ENCODE measurements at regions not wholly inside any gene's neighbourhood (a gene's known extent, or its start where the extent isn't known, plus 50 kb on each side); places are given as distances from the start of the nearest gene placed in this dataset.

DNA sequence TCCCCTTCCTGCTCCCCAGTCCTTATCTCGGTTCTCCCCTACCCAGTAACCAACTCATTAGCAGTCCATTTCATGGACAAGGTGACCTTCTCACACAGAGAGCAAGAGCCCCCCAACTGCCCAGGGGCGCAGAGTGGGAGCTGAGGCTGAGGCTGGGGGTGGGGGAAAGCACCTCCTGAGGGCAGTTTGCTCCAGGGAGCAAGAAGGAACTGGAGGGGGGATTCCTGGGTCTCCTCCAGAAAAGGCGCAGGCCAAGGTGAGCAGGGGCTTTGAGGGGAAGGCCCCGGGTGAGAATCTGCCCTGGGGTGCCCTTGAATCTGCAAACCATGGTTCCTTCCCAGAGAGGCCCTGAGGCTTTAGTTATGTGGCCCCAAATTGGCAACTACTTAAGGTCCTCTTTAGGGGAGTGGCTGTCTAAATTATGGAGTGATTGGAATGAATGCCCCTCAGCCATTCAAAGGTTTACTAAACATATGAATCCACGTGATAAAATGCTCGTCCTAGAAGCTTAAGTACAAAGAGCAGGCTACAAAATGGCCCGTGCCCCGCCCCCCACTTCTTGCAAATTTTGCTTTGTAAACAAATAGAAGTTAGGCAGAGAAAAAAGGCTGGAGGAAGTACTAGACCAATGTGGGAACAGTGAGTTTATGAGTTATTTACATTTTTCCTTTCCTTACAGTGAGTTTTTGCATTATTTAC, 123.5 kb upstream of the HS6ST1 start:
- TF ChIP-seq, protein P1, sequence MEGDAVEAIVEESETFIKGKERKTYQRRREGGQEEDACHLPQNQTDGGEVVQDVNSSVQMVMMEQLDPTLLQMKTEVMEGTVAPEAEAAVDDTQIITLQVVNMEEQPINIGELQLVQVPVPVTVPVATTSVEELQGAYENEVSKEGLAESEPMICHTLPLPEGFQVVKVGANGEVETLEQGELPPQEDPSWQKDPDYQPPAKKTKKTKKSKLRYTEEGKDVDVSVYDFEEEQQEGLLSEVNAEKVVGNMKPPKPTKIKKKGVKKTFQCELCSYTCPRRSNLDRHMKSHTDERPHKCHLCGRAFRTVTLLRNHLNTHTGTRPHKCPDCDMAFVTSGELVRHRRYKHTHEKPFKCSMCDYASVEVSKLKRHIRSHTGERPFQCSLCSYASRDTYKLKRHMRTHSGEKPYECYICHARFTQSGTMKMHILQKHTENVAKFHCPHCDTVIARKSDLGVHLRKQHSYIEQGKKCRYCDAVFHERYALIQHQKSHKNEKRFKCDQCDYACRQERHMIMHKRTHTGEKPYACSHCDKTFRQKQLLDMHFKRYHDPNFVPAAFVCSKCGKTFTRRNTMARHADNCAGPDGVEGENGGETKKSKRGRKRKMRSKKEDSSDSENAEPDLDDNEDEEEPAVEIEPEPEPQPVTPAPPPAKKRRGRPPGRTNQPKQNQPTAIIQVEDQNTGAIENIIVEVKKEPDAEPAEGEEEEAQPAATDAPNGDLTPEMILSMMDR (IDR thresholded peaks at IDR 0.05; ENCODE audit: low read length): no peak
- TF ChIP-seq EZH2phosphoT487 (IDR thresholded peaks at IDR 0.05; ENCODE audit: low read length): no peak
